ENCODE measurements at regions not wholly inside any gene's neighbourhood (a gene's known extent, or its start where the extent isn't known, plus 50 kb on each side); places are given as distances from the start of the nearest gene placed in this dataset.

DNA sequence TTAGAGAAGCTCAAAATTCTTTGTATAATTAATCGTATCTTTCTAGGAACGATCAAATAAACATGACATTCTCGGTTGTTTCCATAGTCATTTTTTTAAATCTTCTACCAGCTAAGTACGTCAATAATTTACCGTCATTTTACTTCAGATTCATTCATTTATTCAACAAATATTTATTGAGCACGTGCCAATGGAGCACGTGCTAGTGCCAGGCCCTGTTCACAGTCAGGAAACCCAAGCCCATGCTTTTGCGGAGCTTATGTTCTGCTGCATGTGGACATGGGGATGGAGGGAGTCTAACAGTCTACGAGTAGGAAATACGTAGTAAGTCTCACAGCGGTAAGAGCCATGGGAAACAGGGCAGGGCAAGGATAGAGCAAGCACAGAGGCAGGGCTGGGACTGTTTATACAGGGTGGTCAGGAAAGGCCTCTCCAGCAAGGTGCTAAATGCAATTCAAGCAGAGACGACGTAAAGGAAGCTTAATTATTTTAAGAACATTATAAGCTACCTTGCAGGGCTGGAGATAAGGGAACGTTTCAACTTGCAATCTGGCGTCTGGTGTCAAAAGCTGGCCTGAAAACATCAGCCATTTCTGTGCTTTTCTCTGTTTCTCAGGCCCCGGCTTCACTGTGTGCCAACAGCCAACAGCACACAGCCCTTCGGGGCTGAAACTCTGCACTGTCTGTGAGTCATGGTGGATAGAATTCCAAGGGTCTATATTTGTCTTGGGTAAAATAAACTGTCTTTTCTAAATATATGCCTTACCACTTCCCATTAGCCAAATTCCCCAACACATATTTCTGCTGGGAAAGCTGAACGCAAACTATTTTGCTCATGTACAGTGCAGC, 517.1 kb upstream of the ZFP42 start:
- TF ChIP-seq, protein P1, sequence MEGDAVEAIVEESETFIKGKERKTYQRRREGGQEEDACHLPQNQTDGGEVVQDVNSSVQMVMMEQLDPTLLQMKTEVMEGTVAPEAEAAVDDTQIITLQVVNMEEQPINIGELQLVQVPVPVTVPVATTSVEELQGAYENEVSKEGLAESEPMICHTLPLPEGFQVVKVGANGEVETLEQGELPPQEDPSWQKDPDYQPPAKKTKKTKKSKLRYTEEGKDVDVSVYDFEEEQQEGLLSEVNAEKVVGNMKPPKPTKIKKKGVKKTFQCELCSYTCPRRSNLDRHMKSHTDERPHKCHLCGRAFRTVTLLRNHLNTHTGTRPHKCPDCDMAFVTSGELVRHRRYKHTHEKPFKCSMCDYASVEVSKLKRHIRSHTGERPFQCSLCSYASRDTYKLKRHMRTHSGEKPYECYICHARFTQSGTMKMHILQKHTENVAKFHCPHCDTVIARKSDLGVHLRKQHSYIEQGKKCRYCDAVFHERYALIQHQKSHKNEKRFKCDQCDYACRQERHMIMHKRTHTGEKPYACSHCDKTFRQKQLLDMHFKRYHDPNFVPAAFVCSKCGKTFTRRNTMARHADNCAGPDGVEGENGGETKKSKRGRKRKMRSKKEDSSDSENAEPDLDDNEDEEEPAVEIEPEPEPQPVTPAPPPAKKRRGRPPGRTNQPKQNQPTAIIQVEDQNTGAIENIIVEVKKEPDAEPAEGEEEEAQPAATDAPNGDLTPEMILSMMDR (IDR thresholded peaks at IDR 0.05) = no peak
- no peak for TF ChIP-seq EZH2 (IDR thresholded peaks at IDR 0.05; ENCODE audit: borderline replicate concordance, insufficient read depth, low read depth, low read length, poor library complexity, severe bottlenecking)

Data from B cell (primary cell).